ENCODE measurements at regions not wholly inside any gene's neighbourhood (a gene's known extent, or its start where the extent isn't known, plus 50 kb on each side); places are given as distances from the start of the nearest gene placed in this dataset.

DNA sequence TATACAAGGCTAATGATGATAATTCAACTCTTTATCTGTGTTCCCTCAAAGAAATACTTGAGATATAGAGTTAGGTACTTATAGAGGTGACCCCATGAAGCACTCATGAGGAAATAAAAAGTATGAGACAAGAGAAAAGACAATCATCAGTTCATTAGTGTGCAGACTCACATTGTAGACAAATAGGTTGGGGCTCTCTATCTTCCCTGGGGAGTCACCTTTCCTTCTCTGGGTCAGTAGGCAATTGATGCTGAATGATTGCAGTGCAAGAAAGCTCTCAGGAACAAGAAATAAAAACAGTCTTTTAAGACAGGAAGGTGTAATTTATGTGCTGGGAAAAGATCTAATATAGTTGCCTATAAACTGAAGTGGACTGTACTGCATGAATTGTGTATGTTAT, 1357.6 kb upstream of the EPHA6 start:
- no peaks in the 10 kb centered on the region for H3K36me3 Mint-ChIP-seq (ENCODE audit: low read depth)
- no peak for DNase-seq (ENCODE audit: low read depth, low spot score)
- H3K9me3 Mint-ChIP-seq: no peaks in the 10 kb centered on the region
- TF ChIP-seq, protein P1, sequence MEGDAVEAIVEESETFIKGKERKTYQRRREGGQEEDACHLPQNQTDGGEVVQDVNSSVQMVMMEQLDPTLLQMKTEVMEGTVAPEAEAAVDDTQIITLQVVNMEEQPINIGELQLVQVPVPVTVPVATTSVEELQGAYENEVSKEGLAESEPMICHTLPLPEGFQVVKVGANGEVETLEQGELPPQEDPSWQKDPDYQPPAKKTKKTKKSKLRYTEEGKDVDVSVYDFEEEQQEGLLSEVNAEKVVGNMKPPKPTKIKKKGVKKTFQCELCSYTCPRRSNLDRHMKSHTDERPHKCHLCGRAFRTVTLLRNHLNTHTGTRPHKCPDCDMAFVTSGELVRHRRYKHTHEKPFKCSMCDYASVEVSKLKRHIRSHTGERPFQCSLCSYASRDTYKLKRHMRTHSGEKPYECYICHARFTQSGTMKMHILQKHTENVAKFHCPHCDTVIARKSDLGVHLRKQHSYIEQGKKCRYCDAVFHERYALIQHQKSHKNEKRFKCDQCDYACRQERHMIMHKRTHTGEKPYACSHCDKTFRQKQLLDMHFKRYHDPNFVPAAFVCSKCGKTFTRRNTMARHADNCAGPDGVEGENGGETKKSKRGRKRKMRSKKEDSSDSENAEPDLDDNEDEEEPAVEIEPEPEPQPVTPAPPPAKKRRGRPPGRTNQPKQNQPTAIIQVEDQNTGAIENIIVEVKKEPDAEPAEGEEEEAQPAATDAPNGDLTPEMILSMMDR (conservative IDR thresholded peaks at IDR 0.05): no peak
- no peak overlapping the region for H3K4me3 Mint-ChIP-seq
- H3K27me3 Mint-ChIP-seq (ENCODE audit: low read depth): no peaks in the 10 kb centered on the region
- H3K4me1 Mint-ChIP-seq: no peaks in the 10 kb centered on the region
- H3K27ac Mint-ChIP-seq (ENCODE audit: unreplicated experiment): no peak overlapping the region

DNA sequence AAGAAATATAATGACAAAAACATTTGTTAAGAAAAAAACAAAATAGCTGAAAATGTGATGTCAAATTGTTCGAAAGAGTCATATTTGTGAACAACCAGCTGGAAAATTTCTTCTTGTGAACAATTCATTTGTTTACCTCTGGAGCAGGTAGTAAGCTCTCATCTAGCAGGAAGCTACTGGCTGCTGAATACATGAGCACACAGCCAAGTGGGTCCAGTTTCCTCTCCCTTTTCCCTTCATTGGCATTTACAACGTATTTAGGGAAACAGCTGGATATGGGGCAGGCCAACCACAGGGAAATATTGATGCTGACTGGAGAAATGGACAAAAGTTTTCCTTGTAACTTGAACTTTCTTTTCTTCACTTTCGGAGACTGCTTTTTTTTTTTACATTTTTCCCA, 1354.7 kb upstream of the EPHA6 start:
- Mint-ChIP-seq H3K9me3 (no peaks in the 10 kb centered on the region), H3K4me3 (no peak overlapping the region), H3K4me1 (no peaks in the 10 kb centered on the region), H3K36me3 (ENCODE audit: low read depth) (no peaks in the 10 kb centered on the region), H3K27me3 (ENCODE audit: low read depth) (no peaks in the 10 kb centered on the region), H3K27ac (ENCODE audit: unreplicated experiment) (no peak overlapping the region)
- TF ChIP-seq, protein P1 (conservative IDR thresholded peaks at IDR 0.05): no peak
- DNase-seq (ENCODE audit: low read depth, low spot score): no peak

DNA sequence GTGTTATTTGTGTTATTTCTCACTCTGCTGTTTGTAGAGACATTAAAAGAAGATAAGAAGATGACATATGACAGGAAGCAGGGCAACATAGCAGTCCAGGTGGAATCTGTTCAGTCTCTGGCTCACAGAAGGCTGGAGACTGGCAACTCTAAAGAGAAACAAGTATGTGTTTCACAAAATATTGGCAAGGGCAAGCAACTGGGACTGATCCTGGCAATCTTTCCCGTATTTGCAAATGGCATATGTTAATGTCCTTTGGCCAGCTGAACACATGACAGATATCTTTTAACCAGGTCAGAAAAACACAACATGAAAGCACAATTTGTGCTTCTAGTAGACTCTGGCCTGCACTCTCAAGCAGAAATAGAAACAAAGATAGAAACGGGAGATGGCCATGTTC, 1354.1 kb upstream of the EPHA6 start:
- H3K9me3 Mint-ChIP-seq: no peaks in the 10 kb centered on the region
- H3K36me3 Mint-ChIP-seq (ENCODE audit: low read depth): no peaks in the 10 kb centered on the region
- TF ChIP-seq, protein P1 (conservative IDR thresholded peaks at IDR 0.05): no peak
- H3K4me3 Mint-ChIP-seq: no peak overlapping the region
- H3K27me3 Mint-ChIP-seq (ENCODE audit: low read depth): no peaks in the 10 kb centered on the region
- H3K4me1 Mint-ChIP-seq: no peaks in the 10 kb centered on the region
- H3K27ac Mint-ChIP-seq (ENCODE audit: unreplicated experiment): no peak overlapping the region
- no peak for DNase-seq (ENCODE audit: low read depth, low spot score)

DNA sequence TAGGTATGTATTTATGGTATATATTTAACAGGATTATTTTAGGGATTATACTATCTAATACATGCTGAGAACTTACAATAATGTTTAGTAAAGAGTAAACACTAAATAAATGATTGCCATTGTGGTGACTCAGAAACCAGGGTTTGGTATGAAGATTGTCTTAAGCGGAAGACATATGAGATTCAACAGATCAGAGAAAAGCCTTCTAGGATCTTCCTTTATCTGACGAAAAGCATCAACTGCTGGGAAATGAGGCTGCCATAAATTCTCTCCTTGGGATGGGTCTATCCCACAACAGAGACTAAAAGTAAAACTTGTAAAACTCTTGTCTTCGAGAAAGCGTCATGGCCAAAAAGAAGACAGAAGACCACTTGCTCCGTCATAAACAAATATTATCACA, 1352.2 kb upstream of the EPHA6 start:
- Mint-ChIP-seq H3K9me3 (no peaks in the 10 kb centered on the region), H3K27ac (ENCODE audit: unreplicated experiment) (no peak overlapping the region), H3K4me3 (no peak overlapping the region), H3K36me3 (ENCODE audit: low read depth) (no peaks in the 10 kb centered on the region), H3K4me1 (no peaks in the 10 kb centered on the region), H3K27me3 (ENCODE audit: low read depth) (no peaks in the 10 kb centered on the region)
- DNase-seq (ENCODE audit: low read depth, low spot score): no peak
- TF ChIP-seq, protein P1 (conservative IDR thresholded peaks at IDR 0.05): no peak

DNA sequence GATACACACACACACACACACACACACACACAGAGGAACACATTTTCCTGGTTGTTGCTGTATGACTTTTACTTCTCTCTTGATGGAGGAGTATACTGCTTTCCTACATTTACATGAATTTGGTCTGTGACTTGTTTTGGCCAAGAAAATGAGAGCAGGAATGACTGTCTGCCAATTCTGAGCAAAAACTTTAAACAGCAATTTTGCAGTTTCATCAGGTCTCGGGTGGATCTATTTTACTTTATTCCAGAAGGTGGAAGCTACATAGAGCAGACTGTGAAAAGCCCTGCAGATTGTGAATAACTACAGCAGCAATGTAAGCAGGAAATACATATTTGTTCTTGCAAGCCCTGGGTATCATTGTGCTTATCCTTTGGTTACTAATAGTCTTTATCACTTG, 1350.0 kb upstream of the EPHA6 start:
- Mint-ChIP-seq H3K27me3 (ENCODE audit: low read depth) (no peaks in the 10 kb centered on the region), H3K36me3 (ENCODE audit: low read depth) (no peaks in the 10 kb centered on the region), H3K27ac (ENCODE audit: unreplicated experiment) (no peak overlapping the region), H3K4me3 (no peak overlapping the region), H3K4me1 (no peaks in the 10 kb centered on the region), H3K9me3 (no peaks in the 10 kb centered on the region)
- TF ChIP-seq, protein P1 (conservative IDR thresholded peaks at IDR 0.05): no peak
- no peak for DNase-seq (ENCODE audit: low read depth, low spot score)

DNA sequence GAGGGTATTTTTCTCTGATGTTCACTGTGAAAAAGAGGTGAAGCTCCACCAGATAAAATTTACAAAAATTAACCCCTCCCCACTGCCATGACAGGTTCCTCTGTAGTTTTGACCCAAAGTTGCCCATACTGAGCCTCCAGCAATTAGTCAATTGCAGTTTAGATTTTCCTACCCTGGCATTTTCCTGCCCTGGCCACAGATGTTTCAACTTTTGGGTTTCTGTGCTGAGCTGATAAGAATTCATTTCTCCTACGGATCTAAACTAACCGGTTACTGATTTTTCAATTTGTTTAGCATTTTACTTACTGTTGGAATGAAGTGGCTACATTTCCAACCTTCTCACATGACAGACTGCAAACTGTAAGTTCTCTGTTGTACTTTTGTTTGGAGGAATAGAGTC, 1346.1 kb upstream of the EPHA6 start:
- Mint-ChIP-seq H3K27ac (ENCODE audit: unreplicated experiment) (no peak overlapping the region), H3K36me3 (ENCODE audit: low read depth) (no peaks in the 10 kb centered on the region), H3K4me3 (no peak overlapping the region), H3K9me3 (no peaks in the 10 kb centered on the region), H3K4me1 (no peaks in the 10 kb centered on the region), H3K27me3 (ENCODE audit: low read depth) (no peaks in the 10 kb centered on the region)
- no peak for DNase-seq (ENCODE audit: low read depth, low spot score)
- TF ChIP-seq, protein P1 (conservative IDR thresholded peaks at IDR 0.05): no peak

All from neural crest cell (in vitro differentiated cells).